ENCODE measurements at regions not wholly inside any gene's neighbourhood (a gene's known extent, or its start where the extent isn't known, plus 50 kb on each side); places are given as distances from the start of the nearest gene placed in this dataset.

GRCh38 chr2:118791483-118791882 is 56.0 kb downstream of the EN1 start:
- H3K27me3 ChIP-seq = peaks cover 4% of the 10 kb centered on the region
- H3K4me1 ChIP-seq (ENCODE audit: low read depth) = no peaks in the 10 kb centered on the region
- H3K27ac ChIP-seq = no peak overlapping the region

GRCh38 chr2:118786746-118787145 is 60.7 kb downstream of the EN1 start:
- H3K9me3 ChIP-seq (ENCODE audit: low read depth) = no peaks in the 10 kb centered on the region
- H3K4me3 ChIP-seq = no peak overlapping the region
- H3K4me1 ChIP-seq (ENCODE audit: low read depth) = no peaks in the 10 kb centered on the region
- DNase-seq (ENCODE audit: low read depth in 1 of 2, low spot score in 1 of 2) = no peak
- H3K27me3 ChIP-seq = peaks cover 4% of the 10 kb centered on the region
- H3K27ac ChIP-seq = no peak overlapping the region
- no peaks in the 10 kb centered on the region for H3K36me3 ChIP-seq
- no peak for TF ChIP-seq CTCF (IDR thresholded peaks at IDR 0.05; ENCODE audit: low read depth, low read length)

More at GRCh38 chr2:118791483-118791882, 56.0 kb downstream of the EN1 start:
- no peak for TF ChIP-seq CTCF (IDR thresholded peaks at IDR 0.05; ENCODE audit: low read depth, low read length)
- no peak for DNase-seq (ENCODE audit: low read depth in 1 of 2, low spot score in 1 of 2)
- Histone ChIP-seq H3K9me3 (ENCODE audit: low read depth) (no peaks in the 10 kb centered on the region), H3K36me3 (no peaks in the 10 kb centered on the region), H3K4me3 (no peak overlapping the region)

GRCh38 chr2:118784860-118785259 is 62.6 kb downstream of the EN1 start:
- Histone ChIP-seq H3K9me3 (ENCODE audit: low read depth) (no peaks in the 10 kb centered on the region), H3K4me1 (ENCODE audit: low read depth) (no peaks in the 10 kb centered on the region), H3K4me3 (no peak overlapping the region), H3K36me3 (no peaks in the 10 kb centered on the region), H3K27ac (no peak overlapping the region), H3K27me3 (no peaks in the 10 kb centered on the region)
- no peak for TF ChIP-seq CTCF (IDR thresholded peaks at IDR 0.05; ENCODE audit: low read depth, low read length)
- peak in 1 of 2 donors; percentile 57 for DNase-seq (ENCODE audit: low read depth in 1 of 2, low spot score in 1 of 2)

GRCh38 chr2:118779362-118779761 is 68.1 kb downstream of the EN1 start:
- Histone ChIP-seq H3K4me3 (no peak overlapping the region), H3K4me1 (ENCODE audit: low read depth) (no peaks in the 10 kb centered on the region), H3K9me3 (ENCODE audit: low read depth) (no peaks in the 10 kb centered on the region), H3K27ac (no peak overlapping the region), H3K27me3 (peaks cover 17% of the 10 kb centered on the region), H3K36me3 (no peaks in the 10 kb centered on the region)
- no peak for TF ChIP-seq CTCF (IDR thresholded peaks at IDR 0.05; ENCODE audit: low read depth, low read length)
- DNase-seq (ENCODE audit: low read depth in 1 of 2, low spot score in 1 of 2) = no peak

GRCh38 chr2:118774458-118775133 is 72.9 kb downstream of the EN1 start:
- TF ChIP-seq CTCF (IDR thresholded peaks at IDR 0.05; ENCODE audit: low read depth, low read length) = no peak
- Histone ChIP-seq H3K27ac (no peak overlapping the region), H3K27me3 (peaks cover 54% of the 10 kb centered on the region)

More at GRCh38 chr2:118774458-118775133, 72.9 kb downstream of the EN1 start:
- H3K9me3 ChIP-seq (ENCODE audit: low read depth) = no peaks in the 10 kb centered on the region
- no peaks in the 10 kb centered on the region for H3K36me3 ChIP-seq
- no peaks in the 10 kb centered on the region for H3K4me1 ChIP-seq (ENCODE audit: low read depth)
- peak; percentile 65 to 84 for DNase-seq (ENCODE audit: low read depth in 1 of 2, low spot score in 1 of 2)
- H3K4me3 ChIP-seq = peak overlapping the region; percentile 41
